HG02610 (cell line): ENCODE measurements at regions not wholly inside any gene's neighbourhood (a gene's known extent, or its start where the extent isn't known, plus 50 kb on each side); places are given as distances from the start of the nearest gene placed in this dataset.

Experiments used
- ATAC-seq: cut with Tn5 transposase; IDR thresholded peaks from one replicate; pipeline ENCODE4 v1.9.1; 2021; ENCODE audit warnings: mild to moderate bottlenecking, moderate library complexity; ENCODE audit not compliant: unreplicated experiment

DNA sequence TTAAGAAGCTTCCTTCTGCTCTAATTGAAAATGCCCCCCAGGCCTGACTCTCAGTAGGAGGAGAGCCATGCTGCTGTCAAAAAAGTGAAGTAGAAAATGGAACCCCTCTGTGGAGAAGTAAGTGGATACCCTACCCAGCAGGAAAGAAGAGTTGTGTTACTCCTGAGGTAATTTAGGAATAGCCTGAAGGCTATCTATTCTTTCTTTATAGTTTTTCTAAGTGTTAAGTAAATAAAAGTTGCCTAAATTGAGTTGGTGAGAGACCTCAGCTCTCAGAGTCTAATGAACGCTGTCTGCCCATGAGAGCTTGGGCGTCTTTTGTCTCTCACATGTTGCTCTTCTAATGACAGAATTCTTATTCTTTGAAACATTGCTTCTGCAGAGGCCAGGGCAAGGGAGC, 116.2 kb downstream of the NSUN3 start:
- no peak for ATAC-seq

DNA sequence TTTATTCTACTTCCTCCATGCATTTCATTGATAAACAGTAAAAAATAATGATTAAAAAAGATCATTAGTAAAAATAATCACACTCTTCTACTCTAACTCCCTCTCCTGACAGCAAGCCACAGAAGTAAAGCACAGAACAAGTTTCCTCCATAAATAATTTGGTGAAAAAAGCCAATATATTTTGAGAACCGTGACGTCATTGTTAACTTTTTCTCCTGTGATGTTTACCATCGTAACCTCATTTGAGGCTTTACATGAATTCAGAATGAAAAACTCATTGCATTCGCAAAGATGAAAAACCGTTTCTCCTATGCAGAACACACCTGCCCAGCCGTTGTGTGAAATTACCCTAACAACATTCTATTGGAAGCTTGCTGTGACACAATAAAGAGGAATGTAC, 120.7 kb downstream of the NSUN3 start:
- no peak for ATAC-seq

GRCh38 chr3:94184781-94185180, 121.9 kb downstream of the NSUN3 start:
- no peak for ATAC-seq

DNA sequence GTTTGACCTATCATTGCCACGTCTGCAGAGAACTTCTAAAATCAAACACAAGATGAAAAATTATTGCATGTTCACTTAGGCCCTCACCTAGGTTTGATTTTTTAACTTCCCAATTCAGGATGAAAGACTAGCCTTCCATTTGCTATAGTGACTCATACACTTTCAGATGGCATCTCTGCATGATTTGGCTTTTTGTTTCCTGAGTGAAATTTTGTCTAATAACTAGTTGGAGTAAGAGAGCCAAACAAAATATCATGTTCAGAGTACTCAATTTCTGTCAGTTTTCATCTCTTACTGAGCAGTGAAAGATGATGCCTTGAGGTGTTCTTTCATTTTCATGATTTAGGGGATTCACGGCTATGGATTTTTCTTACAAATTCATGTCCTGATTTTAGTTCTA, 122.9 kb downstream of the NSUN3 start:
- ATAC-seq: no peak

GRCh38 chr3:94187697-94188096, 124.8 kb downstream of the NSUN3 start:
- ATAC-seq: no peak

DNA sequence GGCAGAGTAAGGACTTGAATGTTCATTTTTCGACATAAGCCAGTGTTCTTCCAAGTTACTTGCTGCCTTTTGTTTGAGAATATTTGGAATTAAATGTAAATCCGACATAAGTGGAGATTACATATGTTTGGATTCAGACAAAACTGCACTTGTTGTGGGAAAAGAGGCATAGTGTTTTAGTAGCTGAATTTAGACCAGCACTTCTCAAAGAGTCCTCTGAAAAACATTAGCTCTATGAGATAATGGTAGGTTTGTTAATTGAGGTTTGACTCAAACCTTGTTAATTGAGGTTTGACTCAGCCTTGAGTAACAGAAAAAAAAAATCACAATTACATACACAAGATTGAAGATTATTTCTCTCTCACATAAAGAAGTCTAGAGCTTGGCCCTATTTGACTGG, 132.5 kb downstream of the NSUN3 start:
- no peak for ATAC-seq

DNA sequence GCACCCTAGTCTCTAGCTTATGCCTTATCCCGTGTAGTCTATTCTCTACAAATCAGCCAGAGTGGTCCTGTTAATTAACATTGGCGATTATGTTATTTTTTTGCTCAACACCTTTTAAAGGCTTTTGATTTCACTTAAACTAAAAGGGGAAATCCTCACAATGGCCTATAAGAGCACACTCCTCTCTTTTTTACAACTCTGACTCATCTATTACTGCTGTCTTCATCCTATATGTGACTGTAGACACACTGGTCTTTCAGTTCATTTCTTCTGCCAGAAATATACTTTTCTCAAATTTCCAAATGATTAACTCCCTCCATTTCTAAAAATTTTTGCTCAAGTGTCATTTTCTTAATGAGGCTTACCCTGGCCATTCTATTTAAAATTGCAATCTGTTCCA, 143.4 kb downstream of the NSUN3 start:
- peak; percentile 63 for ATAC-seq

- no peak for ATAC-seq
Observed at GRCh38 chr3:94210256-94210655, 147.4 kb downstream of the NSUN3 start.

DNA sequence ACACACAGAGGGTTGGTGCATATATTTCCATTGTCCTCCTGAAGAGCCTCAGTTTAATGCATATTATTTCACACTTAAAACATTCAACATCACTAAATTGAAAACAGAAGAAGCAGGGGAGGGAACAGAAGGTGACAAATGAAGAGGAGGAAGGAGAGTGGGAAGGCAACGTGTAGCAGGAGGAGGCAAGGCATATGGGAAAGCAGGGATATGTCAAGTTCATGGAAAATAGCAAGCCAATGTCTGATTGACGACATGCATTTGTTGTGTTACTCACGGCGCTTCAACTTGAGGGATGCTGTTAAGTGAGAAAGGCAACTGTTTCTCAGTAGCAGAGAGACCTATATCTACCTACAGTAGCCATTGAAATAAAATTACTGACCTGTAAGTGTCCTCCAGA, 154.5 kb downstream of the NSUN3 start:
- ATAC-seq: no peak

DNA sequence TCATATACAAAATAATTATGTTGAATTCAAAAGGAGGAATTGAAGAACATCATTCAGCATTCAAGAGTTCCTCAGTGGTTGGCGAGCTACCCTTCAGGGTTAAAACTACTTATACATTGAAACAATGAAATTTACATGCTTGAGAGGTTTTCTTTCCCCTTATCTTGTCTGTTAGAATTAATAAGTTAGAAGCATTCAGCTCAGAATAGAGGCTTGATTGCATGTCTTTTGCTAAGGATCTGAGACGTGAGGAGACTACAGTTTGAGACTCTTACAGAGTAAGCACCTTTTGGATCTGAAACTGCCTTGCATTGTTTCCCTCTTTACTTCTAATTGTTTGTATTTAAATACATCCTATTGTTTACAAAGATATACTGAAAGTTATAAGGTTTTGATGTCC, 157.6 kb downstream of the NSUN3 start:
- ATAC-seq: no peak

- ATAC-seq: no peak
Observed at GRCh38 chr3:94221829-94222228, 159.0 kb downstream of the NSUN3 start.

GRCh38 chr3:94225148-94225865, 162.4 kb downstream of the NSUN3 start:
- no peak for ATAC-seq

GRCh38 chr3:94226078-94226477, 163.2 kb downstream of the NSUN3 start:
- no peak for ATAC-seq

GRCh38 chr3:94232921-94233320, 170.1 kb downstream of the NSUN3 start:
- no peak for ATAC-seq

DNA sequence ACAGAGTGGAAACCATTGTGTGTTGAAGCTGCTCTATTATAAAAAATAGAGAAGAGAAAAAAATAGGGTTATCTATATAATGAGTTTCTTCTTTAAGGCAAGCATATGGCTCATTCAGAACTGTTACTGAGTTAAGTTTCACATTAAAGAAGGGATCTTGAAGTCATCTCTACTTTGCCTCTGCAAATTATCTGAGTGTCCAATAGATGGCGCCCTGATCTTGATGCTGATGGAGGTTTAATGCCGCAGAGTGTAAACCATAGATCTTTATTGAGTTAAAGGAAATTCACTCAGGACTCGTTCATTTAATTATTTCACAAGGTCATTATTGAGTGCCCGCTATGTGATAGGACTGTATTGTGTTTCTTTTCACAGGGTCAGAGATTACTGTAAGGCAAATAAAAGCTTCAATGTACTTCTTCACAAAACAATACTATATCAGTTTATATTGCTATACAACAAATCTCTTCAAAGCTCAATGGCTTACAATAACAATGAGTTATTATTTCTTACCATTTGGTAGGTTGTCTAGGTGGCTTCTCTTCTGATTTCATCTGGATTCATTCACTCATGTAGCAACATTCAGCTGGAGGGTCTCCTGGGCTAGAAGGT, 171.4 kb downstream of the NSUN3 start:
- ATAC-seq: no peak

DNA sequence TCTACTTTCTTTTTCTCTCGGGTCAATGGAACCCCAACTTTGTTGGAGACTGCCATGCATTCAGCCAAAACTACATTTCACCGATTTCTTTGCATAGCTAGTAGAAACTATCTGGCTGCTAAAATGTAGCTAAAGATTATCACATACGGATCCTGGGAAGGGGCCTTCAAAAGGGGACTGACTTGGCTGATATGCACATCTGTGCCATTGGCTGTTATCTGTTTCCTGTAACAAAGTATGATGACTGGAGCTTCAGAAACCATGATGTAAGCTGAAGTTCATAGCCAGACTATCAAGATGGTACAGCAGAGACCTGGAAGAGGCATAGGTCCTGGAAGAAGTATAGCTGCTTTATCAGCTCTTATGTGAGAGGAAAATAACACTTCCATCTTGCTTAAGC, 179.1 kb downstream of the NSUN3 start:
- no peak for ATAC-seq

DNA sequence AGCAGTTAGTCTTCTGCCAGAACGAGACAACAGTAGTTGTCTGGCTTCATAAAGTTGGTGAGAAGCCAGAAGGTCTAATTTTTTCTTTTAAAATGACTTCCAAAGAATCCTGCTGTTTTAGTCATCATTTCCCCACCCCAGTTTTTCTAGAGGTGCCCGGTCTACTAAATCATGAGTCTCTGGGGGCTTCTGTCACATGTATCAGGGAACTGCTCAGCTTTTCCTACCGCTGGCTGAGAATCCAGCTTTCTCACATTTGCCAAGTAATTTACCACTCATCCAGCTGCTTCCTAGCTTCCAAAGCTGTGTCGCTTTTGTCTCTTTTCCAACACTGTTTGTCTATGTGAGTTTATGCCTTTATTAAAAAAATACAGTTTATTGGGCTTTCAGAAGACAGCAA, 183.3 kb downstream of the NSUN3 start:
- no peak for ATAC-seq

DNA sequence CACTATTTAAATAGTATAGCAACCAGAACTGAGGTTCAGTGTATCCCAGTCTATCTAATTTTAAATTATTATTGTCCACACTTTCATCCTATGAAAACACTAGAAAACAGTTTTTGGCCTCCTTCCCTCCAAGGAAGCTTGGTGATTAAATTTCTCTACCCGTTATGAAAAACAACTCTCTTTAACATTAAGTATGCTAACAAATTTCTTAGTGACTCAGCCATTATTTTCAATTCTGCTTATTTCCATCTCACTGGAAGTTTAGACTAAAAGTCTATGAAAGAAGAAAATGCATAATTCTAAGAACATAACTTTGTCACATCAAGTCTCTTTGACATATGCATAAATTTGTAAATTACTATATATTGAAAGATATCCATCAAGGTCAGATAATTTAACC, 185.2 kb downstream of the NSUN3 start:
- no peak for ATAC-seq

DNA sequence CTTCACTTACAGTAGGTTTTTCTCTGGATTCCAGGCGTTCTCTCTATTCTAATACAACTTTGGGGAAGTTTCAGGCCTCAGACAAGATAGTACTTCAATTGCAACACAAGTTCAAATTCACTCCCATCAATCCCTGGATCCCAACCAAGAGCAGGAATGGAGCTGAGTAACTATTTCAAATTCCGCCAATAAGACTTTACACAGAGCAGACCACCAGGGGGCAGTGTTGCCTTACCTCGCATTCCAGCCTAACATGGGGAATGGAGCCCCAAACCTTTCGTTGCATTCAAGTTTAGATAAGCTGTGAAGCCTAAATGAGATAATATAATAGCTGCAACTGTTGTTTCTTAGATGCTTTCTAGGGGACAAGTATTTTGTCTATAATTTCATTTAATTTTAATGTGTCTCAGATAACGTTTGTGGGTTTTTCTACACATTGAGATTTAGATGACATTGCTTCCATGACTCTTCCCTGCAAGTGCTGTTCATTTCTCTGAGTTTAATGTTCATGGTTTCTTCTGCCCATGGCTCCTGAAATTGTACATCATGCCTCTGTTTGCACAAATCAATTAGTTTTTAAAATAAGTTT, 186.7 kb downstream of the NSUN3 start:
- peak; percentile 82 for ATAC-seq

DNA sequence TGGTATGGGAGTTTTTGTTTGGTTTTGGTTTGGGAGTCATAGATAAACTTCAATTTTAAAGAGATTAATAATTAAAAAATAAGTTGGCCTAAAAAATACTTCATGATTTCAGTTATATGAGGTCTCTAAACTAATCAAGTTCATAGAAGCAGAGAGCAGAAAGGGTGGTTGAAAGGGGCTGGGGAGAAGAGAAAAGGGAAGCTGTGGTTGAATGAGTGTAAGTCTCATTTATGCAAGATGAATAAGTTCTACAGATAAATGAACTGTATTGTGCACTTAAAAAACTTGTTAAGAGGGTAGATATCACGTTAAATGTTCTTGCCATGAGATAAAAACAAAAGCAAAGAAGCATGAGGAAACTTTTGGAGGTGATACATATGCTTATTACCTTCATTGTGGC, 188.7 kb downstream of the NSUN3 start:
- no peak for ATAC-seq

GRCh38 chr3:94252316-94252715, 189.5 kb downstream of the NSUN3 start:
- no peak for ATAC-seq
